B cell (primary cell): ENCODE measurements at regions not wholly inside any gene's neighbourhood (a gene's known extent, or its start where the extent isn't known, plus 50 kb on each side); places are given as distances from the start of the nearest gene placed in this dataset.

Experiments used
- ATAC-seq: fragments of 200-7000 bp; cut with Tn5 transposase; one replicate; pipeline ENCODE4 v1.10.0; 2021; ENCODE audit warnings: low read depth, mild to moderate bottlenecking, moderate number of reproducible peaks, moderate library complexity
- CTCF ChIA-PET: fragments of 350-600 bp; sonication (Branson Sonifier 250); formaldehyde crosslinking; loops from one replicate; lab custom pipeline; 2021; ENCODE audit warnings: antibody characterized with exemption, inconsistent platforms; lab: Charles Lee
- POLR2A ChIA-PET: fragments of 350-600 bp; sonication (Branson Sonifier 250); formaldehyde crosslinking; loops from one replicate; lab custom pipeline; 2021; ENCODE audit warnings: antibody characterized with exemption; lab: Charles Lee
- DNase-seq: peaks from one replicate; pipeline ENCODE4 v3.0.0; 2013
- H2AFZ ChIP-seq: 2 replicates; pipeline ENCODE4 v1.6.1; 2012; ENCODE audit warnings: mild to moderate bottlenecking, low read depth, low read length; ENCODE audit not compliant: insufficient read depth, poor library complexity, severe bottlenecking
- H3K27ac ChIP-seq, 2 donors: 1 replicate in 1 of 2; 2 replicates in 1 of 2; pipeline ENCODE4 v1.5.1; 2012 to 2013; ENCODE audit warnings: low read length in 2 of 2, mild to moderate bottlenecking in 2 of 2, moderate library complexity in 1 of 2
- H3K27me3 ChIP-seq, 4 experiments: fragments of 200-600 bp in 1 of 4; sonication (generic) in 1 of 4; replicated peaks in 1 of 4; 1 replicate in 2 of 4; 2 replicates in 2 of 4; pipeline versions ENCODE4 v1.6.1 to v1.7.0; 2013 to 2016; ENCODE audit warnings: low read length in 3 of 4, mild to moderate bottlenecking in 2 of 4, mixed read lengths in 1 of 4, moderate library complexity in 1 of 4; ENCODE audit not compliant: insufficient read depth in 4 of 4, control insufficient read depth in 3 of 4; ENCODE audit errors: control extremely low read depth in 1 of 4
- H3K36me3 ChIP-seq, 2 experiments: replicated peaks in 1 of 2; 1 replicate in 1 of 2; 2 replicates in 1 of 2; pipeline versions ENCODE4 v1.6.1 to v1.7.1; 2013; ENCODE audit warnings: low read length in 1 of 2; ENCODE audit not compliant: insufficient read depth in 2 of 2, control insufficient read depth in 1 of 2; ENCODE audit errors: control extremely low read depth in 1 of 2, extremely low read depth in 1 of 2
- H3K4me1 ChIP-seq, 2 donors: fragments of 200-600 bp in 1 of 2; sonication (generic) in 1 of 2; 1 replicate in 1 of 2; 2 replicates in 1 of 2; pipeline versions ENCODE4 v1.5.1 to v1.6.1; 2013 to 2017; ENCODE audit warnings: low read length in 2 of 2; ENCODE audit not compliant: control insufficient read depth in 2 of 2, insufficient read depth in 2 of 2
- H3K4me2 ChIP-seq: replicated peaks from 2 replicates; pipeline ENCODE3; 2012; ENCODE audit warnings: mild to moderate bottlenecking, low read depth, low read length; ENCODE audit not compliant: poor library complexity, severe bottlenecking
- H3K4me3 ChIP-seq, 5 experiments: fragments of 200-600 bp in 1 of 5; sonication (generic) in 1 of 5; 1 replicate in 3 of 5; 2 replicates in 2 of 5; pipeline versions ENCODE4 v1.5.1 to v1.7.0; 2011 to 2016; ENCODE audit warnings: low read length in 4 of 5, mild to moderate bottlenecking in 4 of 5, low read depth in 2 of 5, control low read depth in 1 of 5, moderate library complexity in 1 of 5; ENCODE audit not compliant: insufficient read depth in 1 of 5; ENCODE audit errors: control extremely low read depth in 1 of 5, extremely low read depth in 1 of 5
- H3K79me2 ChIP-seq: fragments of 200-600 bp; sonication (generic); one replicate; pipeline ENCODE4 v1.6.0; 2016; ENCODE audit warnings: low read length; ENCODE audit not compliant: control insufficient read depth, insufficient read depth
- H3K9ac ChIP-seq: fragments of 200-600 bp; sonication (generic); 2 replicates; pipeline ENCODE4 v1.6.1; 2017; ENCODE audit warnings: mild to moderate bottlenecking, low read length, moderate library complexity
- H3K9me3 ChIP-seq, 3 donors: one replicate each; pipeline versions ENCODE4 v1.6.1 to v1.7.1; 2013; ENCODE audit warnings: low read length in 2 of 3; ENCODE audit not compliant: control insufficient read depth in 2 of 3, insufficient read depth in 1 of 3; ENCODE audit errors: control extremely low read depth in 1 of 3
- H4K20me1 ChIP-seq: 2 replicates; pipeline ENCODE4 v1.6.0; 2012; ENCODE audit warnings: mild to moderate bottlenecking, low read length; ENCODE audit not compliant: insufficient read depth, control insufficient read depth, poor library complexity, severe bottlenecking
- H3K27ac Mint-ChIP-seq: one replicate; pipeline ENCODE4 v1.8.0; 2021; ENCODE audit warnings: mixed read lengths
- H3K27me3 Mint-ChIP-seq: one replicate; pipeline ENCODE4 v1.8.0; 2021; ENCODE audit warnings: mixed read lengths
- H3K4me1 Mint-ChIP-seq: one replicate; pipeline ENCODE4 v1.8.0; 2021; ENCODE audit warnings: mixed read lengths
- H3K4me3 Mint-ChIP-seq: one replicate; pipeline ENCODE4 v1.8.0; 2021; ENCODE audit warnings: mixed read lengths
- H3K9me3 Mint-ChIP-seq: one replicate; pipeline ENCODE4 v1.8.0; 2022; ENCODE audit warnings: mixed read lengths; ENCODE audit not compliant: insufficient read depth
- EZH2 ChIP-seq: IDR thresholded peaks from 2 replicates; pipeline ENCODE4 v1.6.1; 2012; ENCODE audit warnings: borderline replicate concordance, low read depth, mild to moderate bottlenecking, moderate library complexity, low read length; ENCODE audit not compliant: insufficient read depth, poor library complexity, severe bottlenecking
- WGBS: methylation state at CpG from one replicate; pipeline ENCODE4 v1.1.5; 2013; ENCODE audit warnings: missing lambda C conversion rate; ENCODE audit not compliant: insufficient coverage; 5-methylcytosine and 5-hydroxymethylcytosine counted together
- intact Hi-C: fragments of 100-400 bp; cut with micrococcal nuclease; formaldehyde crosslinking; loops from one replicate; pipeline ENCODE4 v1.10.0; 2022
- TF ChIP-seq, protein P1 (sequence below): fragments of 200-600 bp; IDR thresholded peaks from one replicate; pipeline ENCODE4 v1.8.0; 2022; ENCODE audit warnings: antibody characterized with exemption, mild to moderate bottlenecking

DNA sequence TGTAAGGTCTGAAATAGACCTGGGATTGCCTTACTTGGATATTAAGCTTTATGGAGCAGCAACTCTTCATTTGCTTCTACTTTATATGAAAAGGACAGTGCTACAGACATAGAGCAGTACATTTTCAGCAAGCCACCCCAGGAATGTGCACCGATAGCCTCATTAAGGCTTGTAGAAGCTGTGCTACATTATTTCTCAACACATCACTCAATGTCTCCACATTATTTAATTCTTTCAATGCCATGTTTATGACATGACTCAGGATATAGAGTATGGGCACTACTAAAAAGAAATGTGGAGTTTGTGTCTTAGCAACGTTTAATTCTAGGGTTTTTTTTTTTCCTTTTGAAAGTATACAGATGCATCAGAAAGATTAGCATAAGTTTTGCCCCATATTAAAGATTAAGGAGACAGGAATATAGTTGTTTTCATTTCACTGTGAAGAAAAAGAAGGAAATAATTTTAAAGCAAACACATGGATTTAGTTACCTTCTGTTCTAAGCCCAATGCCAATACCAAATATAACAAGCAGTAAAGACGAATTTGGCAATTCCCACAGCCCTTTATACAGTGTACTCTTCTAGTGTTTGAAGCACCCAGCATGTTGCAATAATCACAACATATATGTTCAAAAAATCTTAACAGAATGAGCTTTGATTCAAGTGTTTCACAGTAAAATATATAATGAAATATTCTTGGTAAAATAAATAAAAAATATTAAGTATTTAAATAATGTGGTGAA lies 2140.1 kb upstream of the AGA start:
- H3K4me1 Mint-ChIP-seq, result no peaks in the 10 kb centered on the region
- no peaks in the 10 kb centered on the region for H3K27me3 Mint-ChIP-seq
- peaks cover 0 to 7% (median 0%) of the 10 kb centered on the region in 3 donors for H3K9me3 ChIP-seq
- no peaks in the 10 kb centered on the region for H3K36me3 ChIP-seq
- H3K27ac Mint-ChIP-seq, result no peak overlapping the region
- ATAC-seq (no peak), DNase-seq (no peak)
- H3K4me2 ChIP-seq, result no peak overlapping the region
- H3K4me3 ChIP-seq, result no peak overlapping the region
- H3K4me3 Mint-ChIP-seq, result no peak overlapping the region
- no peaks in the 10 kb centered on the region for H3K27me3 ChIP-seq
- H3K9ac ChIP-seq, result no peak overlapping the region
- 40% methylated on average over 1 of the region's 3 CpGs for WGBS
- no peaks in the 10 kb centered on the region for H3K9me3 Mint-ChIP-seq
- no peaks in the 10 kb centered on the region for H3K4me1 ChIP-seq
- H4K20me1 ChIP-seq, result no peaks in the 10 kb centered on the region
- POLR2A ChIA-PET, result no interaction called here
- intact Hi-C loops, result no loop called here
- CTCF ChIA-PET, result no interaction called here
- no peak overlapping the region for H3K27ac ChIP-seq
- no peaks in the 10 kb centered on the region for H3K79me2 ChIP-seq
- H2AFZ ChIP-seq, result no peak overlapping the region
- TF ChIP-seq EZH2, result no peak
- TF ChIP-seq, protein P1, sequence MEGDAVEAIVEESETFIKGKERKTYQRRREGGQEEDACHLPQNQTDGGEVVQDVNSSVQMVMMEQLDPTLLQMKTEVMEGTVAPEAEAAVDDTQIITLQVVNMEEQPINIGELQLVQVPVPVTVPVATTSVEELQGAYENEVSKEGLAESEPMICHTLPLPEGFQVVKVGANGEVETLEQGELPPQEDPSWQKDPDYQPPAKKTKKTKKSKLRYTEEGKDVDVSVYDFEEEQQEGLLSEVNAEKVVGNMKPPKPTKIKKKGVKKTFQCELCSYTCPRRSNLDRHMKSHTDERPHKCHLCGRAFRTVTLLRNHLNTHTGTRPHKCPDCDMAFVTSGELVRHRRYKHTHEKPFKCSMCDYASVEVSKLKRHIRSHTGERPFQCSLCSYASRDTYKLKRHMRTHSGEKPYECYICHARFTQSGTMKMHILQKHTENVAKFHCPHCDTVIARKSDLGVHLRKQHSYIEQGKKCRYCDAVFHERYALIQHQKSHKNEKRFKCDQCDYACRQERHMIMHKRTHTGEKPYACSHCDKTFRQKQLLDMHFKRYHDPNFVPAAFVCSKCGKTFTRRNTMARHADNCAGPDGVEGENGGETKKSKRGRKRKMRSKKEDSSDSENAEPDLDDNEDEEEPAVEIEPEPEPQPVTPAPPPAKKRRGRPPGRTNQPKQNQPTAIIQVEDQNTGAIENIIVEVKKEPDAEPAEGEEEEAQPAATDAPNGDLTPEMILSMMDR, result no peak

- Histone ChIP-seq H3K36me3 (no peaks in the 10 kb centered on the region), H3K79me2 (no peaks in the 10 kb centered on the region), H3K9ac (no peak overlapping the region), H2AFZ (no peak overlapping the region), H3K27me3 (no peaks in the 10 kb centered on the region), H3K9me3 (peaks cover 0 to 7% (median 0%) of the 10 kb centered on the region in 3 donors), H4K20me1 (no peaks in the 10 kb centered on the region), H3K27ac (no peak overlapping the region), H3K4me2 (no peak overlapping the region), H3K4me3 (no peak overlapping the region), H3K4me1 (no peaks in the 10 kb centered on the region)
- intact Hi-C loops, result no loop called here
- ChIA-PET POLR2A (no interaction called here), CTCF (no interaction called here)
- Mint-ChIP-seq H3K27me3 (no peaks in the 10 kb centered on the region), H3K4me1 (no peaks in the 10 kb centered on the region), H3K27ac (no peak overlapping the region), H3K4me3 (no peak overlapping the region), H3K9me3 (no peaks in the 10 kb centered on the region)
- 39% methylated on average over 2 of the region's 4 CpGs for WGBS
- ATAC-seq, result no peak
- no peak for DNase-seq
- no peak for TF ChIP-seq EZH2
- TF ChIP-seq, protein P1, result no peak
Measured at GRCh38 chr4:179583221-179583620, 2141.0 kb upstream of the AGA start.
